ENCODE measurements at regions not wholly inside any gene's neighbourhood (a gene's known extent, or its start where the extent isn't known, plus 50 kb on each side); places are given as distances from the start of the nearest gene placed in this dataset.
"Not testable (repeated sequence)": the region's sequence is repeated elsewhere in the genome, so short reads cannot be mapped to it uniquely, and the experiment has no call there.

GRCh38 chr15:81776976-81777375, 268.8 kb downstream of the MEX3B start:
- no peak for ATAC-seq
- Histone ChIP-seq H3K36me3 (replicated peaks in 1 of 2; ENCODE audit: insufficient read depth in 1 of 2, low read depth in 2 of 2) (no peaks in the 10 kb centered on the region), H3K4me3 (no peak overlapping the region), H3K4me1 (no peaks in the 10 kb centered on the region), H3K9me3 (no peaks in the 10 kb centered on the region), H3K27me3 (no peaks in the 10 kb centered on the region), H3K27ac (no peak overlapping the region)
- DNase-seq, result no peak
- WGBS, 2 donors, result 41 to 49% methylated on average over 7 of the region's 7 CpGs
- intact Hi-C loops (cut with DNase I), result no loop called here
- TF ChIP-seq, protein P1, sequence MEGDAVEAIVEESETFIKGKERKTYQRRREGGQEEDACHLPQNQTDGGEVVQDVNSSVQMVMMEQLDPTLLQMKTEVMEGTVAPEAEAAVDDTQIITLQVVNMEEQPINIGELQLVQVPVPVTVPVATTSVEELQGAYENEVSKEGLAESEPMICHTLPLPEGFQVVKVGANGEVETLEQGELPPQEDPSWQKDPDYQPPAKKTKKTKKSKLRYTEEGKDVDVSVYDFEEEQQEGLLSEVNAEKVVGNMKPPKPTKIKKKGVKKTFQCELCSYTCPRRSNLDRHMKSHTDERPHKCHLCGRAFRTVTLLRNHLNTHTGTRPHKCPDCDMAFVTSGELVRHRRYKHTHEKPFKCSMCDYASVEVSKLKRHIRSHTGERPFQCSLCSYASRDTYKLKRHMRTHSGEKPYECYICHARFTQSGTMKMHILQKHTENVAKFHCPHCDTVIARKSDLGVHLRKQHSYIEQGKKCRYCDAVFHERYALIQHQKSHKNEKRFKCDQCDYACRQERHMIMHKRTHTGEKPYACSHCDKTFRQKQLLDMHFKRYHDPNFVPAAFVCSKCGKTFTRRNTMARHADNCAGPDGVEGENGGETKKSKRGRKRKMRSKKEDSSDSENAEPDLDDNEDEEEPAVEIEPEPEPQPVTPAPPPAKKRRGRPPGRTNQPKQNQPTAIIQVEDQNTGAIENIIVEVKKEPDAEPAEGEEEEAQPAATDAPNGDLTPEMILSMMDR (IDR thresholded peaks at IDR 0.05), result no peak
- no peak for TF ChIP-seq POLR2A (IDR thresholded peaks at IDR 0.05)

GRCh38 chr15:81775779-81776178, 270.0 kb downstream of the MEX3B start:
- WGBS, 2 donors, result 84 to 93% methylated on average over 4 of the region's 4 CpGs
- not testable (repeated sequence) for DNase-seq

GRCh38 chr15:81774309-81774708, 271.5 kb downstream of the MEX3B start:
- no peak overlapping the region for H3K27ac ChIP-seq
- intact Hi-C loops (cut with DNase I), result no loop called here
- H3K4me3 ChIP-seq, result no peak overlapping the region
- DNase-seq (no peak), ATAC-seq (no peak)
- no peaks in the 10 kb centered on the region for H3K36me3 ChIP-seq (replicated peaks in 1 of 2; ENCODE audit: insufficient read depth in 1 of 2, low read depth in 2 of 2)
- H3K9me3 ChIP-seq, result no peaks in the 10 kb centered on the region
- no peaks in the 10 kb centered on the region for H3K4me1 ChIP-seq
- no peaks in the 10 kb centered on the region for H3K27me3 ChIP-seq
- TF ChIP-seq, protein P1 (IDR thresholded peaks at IDR 0.05), result no peak
- TF ChIP-seq POLR2A (IDR thresholded peaks at IDR 0.05), result no peak

More at GRCh38 chr15:81775779-81776178, 270.0 kb downstream of the MEX3B start:
- H3K4me1 ChIP-seq; H3K4me3 ChIP-seq; H3K27me3 ChIP-seq; intact Hi-C loops (cut with DNase I); H3K27ac ChIP-seq; H3K9me3 ChIP-seq; ATAC-seq; H3K36me3 ChIP-seq (replicated peaks in 1 of 2; ENCODE audit: insufficient read depth in 1 of 2, low read depth in 2 of 2): not testable (repeated sequence)

DNA sequence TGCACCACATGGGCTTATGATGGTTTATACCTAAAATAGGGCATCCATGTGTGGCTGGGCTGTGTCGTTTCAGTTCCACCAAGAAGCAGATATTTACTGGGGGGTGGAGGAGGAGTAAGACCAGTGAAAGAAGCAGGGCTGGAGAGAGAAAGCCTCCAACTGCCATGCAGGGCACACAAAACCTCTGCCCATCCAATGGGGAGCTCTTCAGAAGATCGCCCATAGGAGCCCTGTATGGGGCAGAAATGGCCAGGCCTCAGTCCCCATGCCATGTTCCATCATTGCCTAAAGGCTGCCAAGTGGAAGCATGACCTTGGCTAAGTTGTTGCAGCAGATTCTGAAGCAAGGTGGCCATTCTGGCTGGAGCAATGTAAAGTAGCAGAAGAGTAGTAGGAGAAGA, 277.0 kb downstream of the MEX3B start:
- Histone ChIP-seq H3K27me3 (no peaks in the 10 kb centered on the region), H3K36me3 (replicated peaks in 1 of 2; ENCODE audit: insufficient read depth in 1 of 2, low read depth in 2 of 2) (no peaks in the 10 kb centered on the region), H3K4me3 (no peak overlapping the region), H3K4me1 (no peaks in the 10 kb centered on the region), H3K9me3 (no peaks in the 10 kb centered on the region), H3K27ac (no peak overlapping the region)
- DNase-seq (no peak), ATAC-seq (no peak)
- WGBS, 2 donors, result 45 to 83% methylated on average over 2 of the region's 2 CpGs
- intact Hi-C loops (cut with DNase I), result no loop called here
- no peak for TF ChIP-seq POLR2A (IDR thresholded peaks at IDR 0.05)
- TF ChIP-seq, protein P1 (IDR thresholded peaks at IDR 0.05), result no peak

DNA sequence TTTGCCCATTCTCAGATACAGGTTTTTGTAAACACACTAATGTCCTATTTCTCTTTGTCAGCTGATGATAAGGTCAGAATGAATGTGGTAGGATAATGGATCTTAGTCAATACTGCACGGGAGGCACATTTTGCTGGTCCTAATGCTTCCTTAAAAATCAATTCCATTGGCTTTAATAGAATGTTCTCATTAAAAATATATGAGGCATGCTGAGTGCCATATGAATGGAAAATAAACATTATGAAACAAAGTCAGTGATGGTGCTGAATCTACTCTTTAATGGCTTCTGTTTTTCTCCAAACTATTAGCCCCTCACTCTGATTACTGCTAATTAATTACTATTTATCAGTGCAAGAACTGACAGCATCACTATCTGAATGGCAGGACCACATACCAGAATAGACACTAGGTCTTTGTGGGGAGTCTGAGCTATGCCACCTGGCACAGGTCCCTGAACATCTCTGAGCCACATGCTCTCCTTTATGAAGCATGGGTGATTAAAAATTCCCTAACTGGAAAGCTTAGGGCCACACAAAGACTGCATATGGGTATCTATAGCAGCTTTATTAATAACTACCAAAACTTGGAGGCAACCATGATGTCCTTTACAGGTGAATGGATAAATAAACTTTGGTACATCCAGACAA, 278.9 kb downstream of the MEX3B start:
- Histone ChIP-seq H3K4me3 (no peak overlapping the region), H3K36me3 (replicated peaks in 1 of 2; ENCODE audit: insufficient read depth in 1 of 2, low read depth in 2 of 2) (no peaks in the 10 kb centered on the region), H3K27me3 (no peaks in the 10 kb centered on the region), H3K9me3 (no peaks in the 10 kb centered on the region), H3K4me1 (no peaks in the 10 kb centered on the region), H3K27ac (no peak overlapping the region)
- intact Hi-C loops (cut with DNase I), result no loop called here
- no peak for DNase-seq
- 24 to 28% methylated on average over 1 of the region's 1 CpG for WGBS, 2 donors
- no peak for ATAC-seq
- no peak for TF ChIP-seq POLR2A (IDR thresholded peaks at IDR 0.05)
- TF ChIP-seq, protein P1 (IDR thresholded peaks at IDR 0.05), result no peak
